K562 (cell line): ENCODE measurements at regions not wholly inside any gene's neighbourhood (a gene's known extent, or its start where the extent isn't known, plus 50 kb on each side); places are given as distances from the start of the nearest gene placed in this dataset.

Experiments
- ATAC-seq: fragments of 200-7000 bp; cut with Tn5 transposase; 3 replicates; pipeline ENCODE4 v1.9.1; 2020; ENCODE audit warnings: moderate library complexity
- BruUV-seq: library from RNA; stranded (reverse); fragments of 400-500 nt; replicated peaks from 2 replicates; lab custom pipeline; 2021; lab: Mats Ljungman, UMichigan
- CTCF ChIA-PET: fragments of 300-600 bp; formaldehyde crosslinking; extraction: SDS; loops from one replicate; lab custom pipeline; 2021; ENCODE audit warnings: low intra/inter-chr PET ratio; lab: Yijun Ruan, JAX
- POLR2A ChIA-PET: fragments of 300-600, 350-650 bp; sonication (Branson Sonifier 250); formaldehyde crosslinking; extraction: SDS; loops from one replicate; lab custom pipeline; 2021; ENCODE audit warnings: antibody characterized with exemption, inconsistent platforms; lab: Yijun Ruan, JAX
- DNase-seq, 4 experiments: peaks; one replicate each; pipeline versions ENCODE4 v3.0.0 to v3.0.0-alpha.2; 2011 to 2018; ENCODE audit warnings: low spot score in 3 of 4, mixed read lengths in 3 of 4; ENCODE audit errors: extremely low read depth in 1 of 4
- FAIRE-seq: peaks from 2 replicates; lab custom pipeline; 2011; peaks lifted over from hg19 to GRCh38; lab: Jason Lieb, UNC
- H2AFZ ChIP-seq: 2 replicates; pipeline ENCODE4 v1.6.0; 2011; ENCODE audit warnings: low read depth, low read length, control low read depth, inconsistent platforms
- H3K27ac ChIP-seq: fragments of 200-600 bp; 3 replicates; pipeline ENCODE4 v1.8.0; 2011; ENCODE audit warnings: low read depth, mild to moderate bottlenecking, control low read depth, inconsistent platforms, low read length, moderate library complexity, mixed read lengths; ENCODE audit errors: extremely low read depth
- H3K27me3 ChIP-seq, 2 experiments: fragments of 300-600 bp in 1 of 2; 2 replicates in 1 of 2; 3 replicates in 1 of 2; pipeline versions ENCODE4 v1.6.0 to v1.8.0; 2011; ENCODE audit warnings: inconsistent platforms in 2 of 2, low read length in 2 of 2, mild to moderate bottlenecking in 1 of 2, mixed read lengths in 1 of 2, moderate library complexity in 1 of 2; ENCODE audit not compliant: control insufficient read depth in 2 of 2, insufficient read depth in 2 of 2
- H3K36me3 ChIP-seq: fragments of 300-600 bp; 3 replicates; pipeline ENCODE4 v1.8.0; 2011; ENCODE audit warnings: mild to moderate bottlenecking, low read length, inconsistent platforms; ENCODE audit not compliant: control insufficient read depth, insufficient read depth
- H3K4me1 ChIP-seq, 2 experiments: fragments of 200-600 bp in 1 of 2; replicated peaks in 1 of 2; 2 replicates in 1 of 2; 3 replicates in 1 of 2; pipeline versions ENCODE4 v1.5.1 to v1.8.0; 2011; ENCODE audit warnings: inconsistent platforms in 2 of 2, low read length in 2 of 2, mild to moderate bottlenecking in 1 of 2, mixed read lengths in 1 of 2, moderate library complexity in 1 of 2; ENCODE audit not compliant: control insufficient read depth in 2 of 2, insufficient read depth in 2 of 2
- H3K4me2 ChIP-seq: 2 replicates; pipeline ENCODE4 v1.6.1; 2011; ENCODE audit warnings: low read length, control low read depth, inconsistent platforms, mixed read lengths; ENCODE audit not compliant: insufficient read depth
- H3K4me3 ChIP-seq: fragments of 200-600 bp; sonication (generic), shearing (Covaris generic); 2 replicates; pipeline ENCODE4 v1.5.1; 2016; ENCODE audit warnings: control low read depth, inconsistent platforms
- H3K79me2 ChIP-seq: fragments of 200-600 bp; 3 replicates; pipeline ENCODE4 v1.8.0; 2011; ENCODE audit warnings: low read length, inconsistent platforms; ENCODE audit not compliant: control insufficient read depth, insufficient read depth
- H3K9ac ChIP-seq, 2 experiments: 2 replicates each; pipeline versions ENCODE4 v1.6.0 to v1.6.1; 2011; ENCODE audit warnings: low read depth in 2 of 2, low read length in 2 of 2, control low read depth in 1 of 2, inconsistent platforms in 1 of 2, mild to moderate bottlenecking in 1 of 2, mixed read lengths in 1 of 2; ENCODE audit not compliant: insufficient read depth in 1 of 2
- H3K9me1 ChIP-seq: one replicate; pipeline ENCODE4 v1.6.0; 2011; ENCODE audit warnings: inconsistent platforms, mild to moderate bottlenecking, low read length, moderate library complexity; ENCODE audit not compliant: control insufficient read depth, insufficient read depth
- H3K9me3 ChIP-seq: replicated peaks from 2 replicates; pipeline ENCODE4 v1.5.1; 2011; ENCODE audit warnings: low read depth, low read length, inconsistent platforms; ENCODE audit not compliant: control insufficient read depth, insufficient read depth
- H4K20me1 ChIP-seq: replicated peaks from 2 replicates; pipeline ENCODE4 v1.6.1; 2011; ENCODE audit warnings: low read length, inconsistent platforms, mixed read lengths; ENCODE audit not compliant: control insufficient read depth, insufficient read depth
- ARNT ChIP-seq, 2 experiments: fragments of 450-650 bp; IDR thresholded peaks; 2 replicates each; pipeline ENCODE4 v1.6.1; 2016; ENCODE audit warnings: mild to moderate bottlenecking in 1 of 2
- BHLHE40 ChIP-seq: IDR thresholded peaks from 2 replicates; pipeline ENCODE4 v1.6.1; 2011; ENCODE audit warnings: low read length, improper control_type of control experiment
- CBX3 ChIP-seq, 2 experiments: IDR thresholded peaks; 1 replicate in 1 of 2; 2 replicates in 1 of 2; pipeline ENCODE4 v1.6.1; 2012; ENCODE audit warnings: inconsistent platforms in 2 of 2, low read length in 2 of 2, borderline replicate concordance in 1 of 2, control low read depth in 1 of 2
- CSDE1 ChIP-seq, 2 experiments: fragments of 450-650 bp; IDR thresholded peaks; 2 replicates each; pipeline ENCODE4 v1.6.1; 2016; ENCODE audit warnings: mild to moderate bottlenecking in 1 of 2
- FUS ChIP-seq: fragments of 200-400 bp; formaldehyde crosslinking; optimal IDR thresholded peaks from 2 replicates; pipeline ENCODE3; 2017; ENCODE audit warnings: low read depth, low read length
- GTF2A2 ChIP-seq: IDR thresholded peaks from 2 replicates; pipeline ENCODE4 v1.6.1; 2016; ENCODE audit warnings: mild to moderate bottlenecking, missing genetic modification characterization, missing compliant biosample characterization
- HCFC1 ChIP-seq: IDR thresholded peaks from 2 replicates; pipeline ENCODE4 v1.6.1; 2012; ENCODE audit warnings: low read depth, low read length, improper control_type of control experiment
- MAFG ChIP-seq: fragments of 450-650 bp; conservative IDR thresholded peaks from 2 replicates; pipeline ENCODE4 v1.6.1; 2016; ENCODE audit warnings: missing genetic modification characterization, missing compliant biosample characterization
- NCOA4 ChIP-seq: fragments of 450-650 bp; IDR thresholded peaks from 2 replicates; pipeline ENCODE4 v1.6.1; 2018; ENCODE audit warnings: mild to moderate bottlenecking; ENCODE audit not compliant: partially characterized antibody
- POLR2AphosphoS5 ChIP-seq: IDR thresholded peaks from 2 replicates; pipeline ENCODE4 v1.6.1; 2011; ENCODE audit warnings: mild to moderate bottlenecking, low read depth, low read length, moderate library complexity; ENCODE audit not compliant: control insufficient read depth, insufficient read depth
- PTBP1 ChIP-seq: fragments of 200-400 bp; formaldehyde crosslinking; IDR thresholded peaks from 2 replicates; pipeline ENCODE4 v1.6.1; 2017; ENCODE audit warnings: low read depth, low read length
- PTRF ChIP-seq: fragments of 450-650 bp; IDR thresholded peaks from 2 replicates; pipeline ENCODE4 v1.6.1; 2016; ENCODE audit warnings: mild to moderate bottlenecking, missing genetic modification characterization, missing compliant biosample characterization
- TBP ChIP-seq: optimal IDR thresholded peaks from 2 replicates; pipeline ENCODE3; 2011; ENCODE audit warnings: low read depth, low read length, improper control_type of control experiment
- ZNF77 ChIP-seq: fragments of 250-450 bp; sonication (Bioruptor Pico); IDR thresholded peaks from 2 replicates; pipeline ENCODE4 v1.5.0; 2020
- ZNF778 ChIP-seq: fragments of 450-650 bp; formaldehyde crosslinking; IDR thresholded peaks from 2 replicates; pipeline ENCODE4 v1.4.0; 2020; ENCODE audit warnings: mild to moderate bottlenecking, moderate library complexity
- in situ Hi-C: fragments of 300-500 bp; cut with MboI; formaldehyde crosslinking; loops from 4 replicates; pipeline ENCODE4 v1.15.0; 2018; ENCODE audit warnings: inconsistent platforms, mixed read lengths
- intact Hi-C: fragments of 100-400 bp; cut with micrococcal nuclease; formaldehyde crosslinking; loops from 2 replicates; pipeline ENCODE4 v1.14.2; 2022
- TF ChIP-seq, protein P1 (sequence below): fragments of 200-800 bp; sonication (Bioruptor generic); IDR thresholded peaks from 2 replicates; pipeline ENCODE4 v1.6.1; 2017; ENCODE audit warnings: missing genetic modification characterization, missing compliant biosample characterization
- TF ChIP-seq, protein P2 (sequence below): fragments of 250-450 bp; sonication (Bioruptor Pico); IDR thresholded peaks from 2 replicates; pipeline ENCODE4 v1.4.0; 2020; ENCODE audit warnings: mild to moderate bottlenecking
- TF ChIP-seq, protein P3 (sequence below): sonication (generic); formaldehyde crosslinking; IDR thresholded peaks from 2 replicates; pipeline ENCODE4 v1.8.1; 2022; ENCODE audit warnings: missing genetic modification reagents

DNA sequence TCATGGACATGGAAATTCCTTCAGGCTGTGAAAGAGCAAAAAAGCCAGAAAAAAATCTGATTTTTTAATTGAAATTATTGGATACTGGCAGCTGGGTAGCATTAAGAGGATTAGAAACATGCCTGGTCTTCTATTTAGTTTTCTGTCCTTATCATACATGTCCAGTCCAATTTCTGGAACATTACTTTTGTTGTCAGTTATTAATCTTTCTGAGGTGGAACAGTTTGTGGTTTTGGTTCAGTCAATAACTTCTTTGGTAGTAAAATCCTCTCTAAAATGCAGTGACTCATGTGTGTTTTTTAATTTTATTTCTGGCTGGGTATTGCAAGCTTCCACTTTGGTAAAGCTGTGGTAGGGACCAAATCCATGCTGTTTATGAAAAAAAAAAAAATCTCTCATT is 687.0 kb upstream of the ADGRL2 start:
- H3K79me2 ChIP-seq: no peaks in the 10 kb centered on the region
- BruUV-seq: no TSS peak
- H3K36me3 ChIP-seq: no peaks in the 10 kb centered on the region
- no peak overlapping the region for H2AFZ ChIP-seq
- CTCF ChIA-PET: no interaction called here
- H3K4me1 ChIP-seq: no peaks in the 10 kb centered on the region
- H3K9me1 ChIP-seq: no peaks in the 10 kb centered on the region
- H3K4me3 ChIP-seq: no peak overlapping the region
- H3K9ac ChIP-seq: no peak overlapping the region
- in situ Hi-C loops: no loop called here
- ATAC-seq (no peak), DNase-seq (no peak), FAIRE-seq (no peak)
- no peaks in the 10 kb centered on the region for H3K27me3 ChIP-seq
- POLR2A ChIA-PET: no interaction called here
- H4K20me1 ChIP-seq: no peaks in the 10 kb centered on the region
- intact Hi-C loops: no loop called here
- H3K27ac ChIP-seq: no peak overlapping the region
- no peak overlapping the region for H3K4me2 ChIP-seq
- H3K9me3 ChIP-seq: no peaks in the 10 kb centered on the region
- TF ChIP-seq PTBP1: no peak
- TF ChIP-seq, protein P1, sequence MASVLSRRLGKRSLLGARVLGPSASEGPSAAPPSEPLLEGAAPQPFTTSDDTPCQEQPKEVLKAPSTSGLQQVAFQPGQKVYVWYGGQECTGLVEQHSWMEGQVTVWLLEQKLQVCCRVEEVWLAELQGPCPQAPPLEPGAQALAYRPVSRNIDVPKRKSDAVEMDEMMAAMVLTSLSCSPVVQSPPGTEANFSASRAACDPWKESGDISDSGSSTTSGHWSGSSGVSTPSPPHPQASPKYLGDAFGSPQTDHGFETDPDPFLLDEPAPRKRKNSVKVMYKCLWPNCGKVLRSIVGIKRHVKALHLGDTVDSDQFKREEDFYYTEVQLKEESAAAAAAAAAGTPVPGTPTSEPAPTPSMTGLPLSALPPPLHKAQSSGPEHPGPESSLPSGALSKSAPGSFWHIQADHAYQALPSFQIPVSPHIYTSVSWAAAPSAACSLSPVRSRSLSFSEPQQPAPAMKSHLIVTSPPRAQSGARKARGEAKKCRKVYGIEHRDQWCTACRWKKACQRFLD (CRISPR knock-in tag): no peak
- no peak for TF ChIP-seq CSDE1 (IDR thresholded peaks at IDR 0.05)
- no peak for TF ChIP-seq MAFG (tag)
- no peak for TF ChIP-seq FUS
- no peak for TF ChIP-seq CBX3 (IDR thresholded peaks at IDR 0.05; ENCODE audit: borderline replicate concordance in 1 of 2, low read length in 2 of 2)
- no peak for TF ChIP-seq HCFC1
- TF ChIP-seq ZNF778: no peak
- TF ChIP-seq NCOA4: no peak
- TF ChIP-seq GTF2A2 (tag): no peak
- no peak for TF ChIP-seq TBP
- no peak for TF ChIP-seq PTRF (tag)
- no peak for TF ChIP-seq BHLHE40
- TF ChIP-seq POLR2AphosphoS5: no peak
- TF ChIP-seq, protein P2, sequence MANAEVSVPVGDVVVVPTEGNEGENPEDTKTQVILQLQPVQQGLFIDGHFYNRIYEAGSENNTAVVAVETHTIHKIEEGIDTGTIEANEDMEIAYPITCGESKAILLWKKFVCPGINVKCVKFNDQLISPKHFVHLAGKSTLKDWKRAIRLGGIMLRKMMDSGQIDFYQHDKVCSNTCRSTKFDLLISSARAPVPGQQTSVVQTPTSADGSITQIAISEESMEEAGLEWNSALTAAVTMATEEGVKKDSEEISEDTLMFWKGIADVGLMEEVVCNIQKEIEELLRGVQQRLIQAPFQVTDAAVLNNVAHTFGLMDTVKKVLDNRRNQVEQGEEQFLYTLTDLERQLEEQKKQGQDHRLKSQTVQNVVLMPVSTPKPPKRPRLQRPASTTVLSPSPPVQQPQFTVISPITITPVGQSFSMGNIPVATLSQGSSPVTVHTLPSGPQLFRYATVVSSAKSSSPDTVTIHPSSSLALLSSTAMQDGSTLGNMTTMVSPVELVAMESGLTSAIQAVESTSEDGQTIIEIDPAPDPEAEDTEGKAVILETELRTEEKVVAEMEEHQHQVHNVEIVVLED (CRISPR knock-in tag): no peak
- no peak for TF ChIP-seq ARNT (IDR thresholded peaks at IDR 0.05)
- TF ChIP-seq ZNF77: no peak
- TF ChIP-seq, protein P3, sequence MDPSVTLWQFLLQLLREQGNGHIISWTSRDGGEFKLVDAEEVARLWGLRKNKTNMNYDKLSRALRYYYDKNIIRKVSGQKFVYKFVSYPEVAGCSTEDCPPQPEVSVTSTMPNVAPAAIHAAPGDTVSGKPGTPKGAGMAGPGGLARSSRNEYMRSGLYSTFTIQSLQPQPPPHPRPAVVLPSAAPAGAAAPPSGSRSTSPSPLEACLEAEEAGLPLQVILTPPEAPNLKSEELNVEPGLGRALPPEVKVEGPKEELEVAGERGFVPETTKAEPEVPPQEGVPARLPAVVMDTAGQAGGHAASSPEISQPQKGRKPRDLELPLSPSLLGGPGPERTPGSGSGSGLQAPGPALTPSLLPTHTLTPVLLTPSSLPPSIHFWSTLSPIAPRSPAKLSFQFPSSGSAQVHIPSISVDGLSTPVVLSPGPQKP: no peak
